ENCODE measurements at regions not wholly inside any gene's neighbourhood (a gene's known extent, or its start where the extent isn't known, plus 50 kb on each side); places are given as distances from the start of the nearest gene placed in this dataset.
"Not testable (repeated sequence)": the region's sequence is repeated elsewhere in the genome, so short reads cannot be mapped to it uniquely, and the experiment has no call there.

- no peak for DNase-seq (ENCODE audit: low spot score in 2 of 2, unreplicated experiment in 2 of 2)
- no peak for TF ChIP-seq CTCF (IDR thresholded peaks at IDR 0.05; ENCODE audit: unreplicated experiment)
- peaks cover 35% of the 10 kb centered on the region for H3K4me1 Mint-ChIP-seq
- peaks cover 2% of the 10 kb centered on the region for H3K36me3 Mint-ChIP-seq
- no peak overlapping the region for H3K4me3 Mint-ChIP-seq
- no peak overlapping the region for H3K27ac Mint-ChIP-seq
- peaks cover 6% of the 10 kb centered on the region for H3K9me3 Mint-ChIP-seq
- no peaks in the 10 kb centered on the region for H3K27me3 Mint-ChIP-seq (ENCODE audit: low read depth)
These were observed 241.2 kb downstream of the SKIDA1 start for GRCh38 chr10:21284301-21284700.

- H3K36me3 Mint-ChIP-seq; H3K27me3 Mint-ChIP-seq (ENCODE audit: low read depth); H3K9me3 Mint-ChIP-seq; DNase-seq (ENCODE audit: low spot score in 2 of 2, unreplicated experiment in 2 of 2); H3K4me3 Mint-ChIP-seq; H3K27ac Mint-ChIP-seq: not testable (repeated sequence)
- peaks cover 45% of the 10 kb centered on the region for H3K4me1 Mint-ChIP-seq
These were observed 242.4 kb downstream of the SKIDA1 start for GRCh38 chr10:21283053-21283452.

GRCh38 chr10:21281765-21282484, 243.6 kb downstream of the SKIDA1 start:
- H3K27ac Mint-ChIP-seq, result peak overlapping the region; percentile 67
- no peaks in the 10 kb centered on the region for H3K9me3 Mint-ChIP-seq
- no peak for DNase-seq (ENCODE audit: low spot score in 2 of 2, unreplicated experiment in 2 of 2)
- peaks cover 45% of the 10 kb centered on the region for H3K4me1 Mint-ChIP-seq
- no peaks in the 10 kb centered on the region for H3K27me3 Mint-ChIP-seq (ENCODE audit: low read depth)
- no peak for TF ChIP-seq CTCF (IDR thresholded peaks at IDR 0.05; ENCODE audit: unreplicated experiment)
- no peak overlapping the region for H3K4me3 Mint-ChIP-seq
- H3K36me3 Mint-ChIP-seq, result peaks cover 2% of the 10 kb centered on the region

GRCh38 chr10:21280971-21281572, 244.4 kb downstream of the SKIDA1 start:
- H3K4me1 Mint-ChIP-seq, result peaks cover 45% of the 10 kb centered on the region
- H3K27me3 Mint-ChIP-seq (ENCODE audit: low read depth), result no peaks in the 10 kb centered on the region
- H3K9me3 Mint-ChIP-seq, result no peaks in the 10 kb centered on the region
- H3K27ac Mint-ChIP-seq, result peak overlapping the region; percentile 76
- no peak for DNase-seq (ENCODE audit: low spot score in 2 of 2, unreplicated experiment in 2 of 2)
- H3K36me3 Mint-ChIP-seq, result no peaks in the 10 kb centered on the region
- no peak overlapping the region for H3K4me3 Mint-ChIP-seq
- TF ChIP-seq CTCF (IDR thresholded peaks at IDR 0.05; ENCODE audit: unreplicated experiment), result no peak

- TF ChIP-seq CTCF (IDR thresholded peaks at IDR 0.05; ENCODE audit: unreplicated experiment), result no peak
- peaks cover 3% of the 10 kb centered on the region for H3K9me3 Mint-ChIP-seq
- H3K27ac Mint-ChIP-seq, result peak overlapping the region; percentile 27
- H3K4me3 Mint-ChIP-seq, result no peak overlapping the region
- H3K27me3 Mint-ChIP-seq (ENCODE audit: low read depth), result no peaks in the 10 kb centered on the region
- H3K36me3 Mint-ChIP-seq, result no peaks in the 10 kb centered on the region
- DNase-seq (ENCODE audit: low spot score in 2 of 2, unreplicated experiment in 2 of 2), result no peak
- H3K4me1 Mint-ChIP-seq, result peaks cover 34% of the 10 kb centered on the region
These were observed 245.4 kb downstream of the SKIDA1 start for GRCh38 chr10:21280037-21280436.

- Mint-ChIP-seq H3K9me3 (peaks cover 3% of the 10 kb centered on the region), H3K4me1 (peaks cover 26% of the 10 kb centered on the region), H3K4me3 (no peak overlapping the region), H3K27ac (peak overlapping the region; percentile 80), H3K36me3 (no peaks in the 10 kb centered on the region), H3K27me3 (ENCODE audit: low read depth) (no peaks in the 10 kb centered on the region)
- TF ChIP-seq CTCF (IDR thresholded peaks at IDR 0.05; ENCODE audit: unreplicated experiment), result no peak
- no peak for DNase-seq (ENCODE audit: low spot score in 2 of 2, unreplicated experiment in 2 of 2)
These were observed 246.3 kb downstream of the SKIDA1 start for GRCh38 chr10:21279217-21279575.
